Cerebellar nuclear complex (tissue), 1 donor: ENCODE measurements at regions not wholly inside any gene's neighbourhood (a gene's known extent, or its start where the extent isn't known, plus 50 kb on each side); places are given as distances from the start of the nearest gene placed in this dataset.

ENCODE experiments used
- DNase-seq, 2 experiments: peaks; one replicate each; lab custom pipeline; 2025; lab: John Stamatoyannopoulos, UW

GRCh38 chr17:77869665-77870132, 88.8 kb upstream of the TNRC6C start:
- no peak for DNase-seq

- no peak for DNase-seq
Measured at GRCh38 chr17:77872199-77872598, 86.3 kb upstream of the TNRC6C start.

DNA sequence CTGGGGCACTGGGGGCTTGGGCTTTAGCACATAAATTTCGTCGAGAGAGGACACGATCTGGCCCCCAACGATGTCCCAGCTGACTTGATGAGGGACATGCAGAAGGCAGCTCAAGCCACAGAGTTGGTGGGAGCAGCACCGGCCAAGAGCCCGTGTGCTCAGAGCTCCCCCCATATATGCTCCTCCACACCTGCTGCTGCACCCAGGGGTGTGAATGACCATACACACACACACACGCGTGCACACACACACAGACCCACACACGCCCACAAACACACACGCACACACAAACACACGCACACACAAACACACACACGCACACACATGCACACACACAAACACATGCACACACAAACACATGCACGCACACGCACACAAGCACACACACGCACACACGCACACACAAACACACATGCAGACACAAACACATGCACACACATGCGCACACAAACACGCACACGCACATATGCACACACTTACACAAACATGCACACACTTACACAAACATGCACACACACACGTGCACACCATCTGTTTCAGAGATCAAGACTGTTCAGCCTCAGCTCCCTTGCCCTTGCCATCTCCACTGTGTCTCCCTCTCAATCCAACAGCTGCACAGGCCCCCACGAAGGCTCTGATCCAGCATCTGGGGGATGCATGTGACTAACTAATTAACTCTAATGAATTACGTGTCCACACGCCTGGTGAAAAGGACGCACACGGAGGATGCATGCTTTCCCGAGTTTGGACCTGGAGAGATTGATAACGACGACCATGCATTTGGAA, 85.6 kb upstream of the TNRC6C start:
- no peak for DNase-seq

- no peak for DNase-seq
Measured at GRCh38 chr17:77873500-77874302, 84.8 kb upstream of the TNRC6C start.

DNA sequence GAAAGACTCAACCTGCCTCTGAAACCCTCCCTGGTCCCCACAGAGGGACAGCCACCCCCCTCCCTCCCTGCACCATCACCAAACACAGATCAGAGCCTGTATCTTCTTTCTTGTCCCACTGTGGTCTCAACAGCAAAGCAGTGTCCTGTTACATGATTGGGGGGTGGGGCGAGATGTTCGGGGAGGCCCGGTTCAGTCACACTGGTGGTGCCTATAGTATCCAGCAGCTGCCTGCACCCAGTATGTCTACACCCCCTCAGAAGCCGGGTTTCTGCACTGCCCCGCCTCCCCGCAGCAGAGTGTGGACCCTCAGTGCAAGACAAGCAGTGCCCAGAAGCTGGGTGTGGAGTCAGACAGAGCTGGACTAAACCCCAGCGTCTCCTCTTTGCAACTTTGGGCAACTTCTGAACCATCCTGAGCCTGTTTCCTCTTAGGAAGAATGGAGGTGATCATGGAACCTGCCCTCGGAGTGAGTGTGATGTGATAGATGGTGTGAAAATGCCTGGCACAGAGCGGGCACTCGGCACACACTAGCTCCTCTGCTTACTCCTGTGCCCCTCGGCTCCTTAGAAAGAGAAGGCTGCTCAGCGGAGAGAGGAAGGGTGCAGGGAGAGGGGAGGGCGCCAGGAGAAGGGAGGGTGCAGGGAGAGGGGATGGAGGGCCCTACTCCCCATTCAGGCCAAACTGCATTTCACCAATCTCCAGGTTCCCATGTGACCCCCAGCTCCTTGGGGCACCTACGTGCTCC, 84.0 kb upstream of the TNRC6C start:
- DNase-seq, result no peak

GRCh38 chr17:77875051-77875780, 83.3 kb upstream of the TNRC6C start:
- DNase-seq, result no peak

- DNase-seq, result no peak
Measured at GRCh38 chr17:77875881-77876509, 82.5 kb upstream of the TNRC6C start.

DNA sequence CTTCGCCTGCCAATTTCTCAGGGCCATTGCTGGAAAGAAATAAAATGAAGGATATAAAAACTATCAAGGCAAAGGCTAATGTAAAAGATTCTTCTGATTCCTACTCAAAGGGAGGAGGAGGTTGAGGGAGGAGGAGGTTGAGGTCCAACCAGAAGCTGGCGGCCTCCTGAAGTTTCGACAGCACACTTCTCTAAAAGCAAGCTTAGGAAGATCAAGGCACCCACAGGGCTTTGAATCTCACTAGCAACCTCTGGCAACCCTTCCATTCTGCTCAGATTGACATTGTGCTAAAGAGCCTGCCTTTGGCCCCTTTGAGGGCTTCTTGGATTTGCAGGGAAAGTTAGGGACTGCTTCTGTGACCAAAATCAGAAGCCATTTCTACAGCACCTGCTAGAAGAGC, 81.5 kb upstream of the TNRC6C start:
- DNase-seq, result no peak

GRCh38 chr17:77877646-77878355, 80.7 kb upstream of the TNRC6C start:
- DNase-seq, result no peak

DNA sequence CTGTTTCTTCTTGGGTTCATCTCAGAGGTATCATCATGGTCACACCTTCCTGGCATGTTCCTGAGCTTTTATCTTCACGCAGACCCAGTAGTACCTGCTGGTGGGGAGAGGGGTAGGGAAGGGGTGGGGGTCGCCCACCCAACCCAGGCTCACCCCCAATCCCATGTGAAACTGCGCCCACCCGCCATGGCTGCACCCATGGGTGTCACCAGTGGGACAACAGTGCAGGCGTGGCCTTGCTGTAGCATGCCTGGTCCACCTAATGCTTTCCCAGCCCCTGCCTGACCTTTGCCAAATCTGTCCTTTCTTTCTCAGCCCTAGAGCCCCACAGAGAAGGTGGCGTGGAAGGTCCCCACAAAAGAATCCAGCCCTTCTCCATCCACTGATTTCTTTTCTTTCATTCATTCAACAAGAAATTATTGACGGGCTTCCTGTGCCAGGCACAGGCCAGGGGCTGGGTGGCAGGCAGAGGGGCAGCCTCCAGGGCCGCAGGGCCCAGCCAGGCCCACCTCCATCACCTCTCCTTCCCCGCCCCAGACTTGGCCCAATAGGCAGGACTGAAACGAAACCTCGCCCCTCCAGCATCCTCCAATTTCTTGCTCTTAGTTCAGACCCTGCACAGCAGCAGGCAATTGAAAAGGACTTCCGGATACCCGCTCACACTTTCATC, 79.1 kb upstream of the TNRC6C start:
- DNase-seq, result no peak

DNA sequence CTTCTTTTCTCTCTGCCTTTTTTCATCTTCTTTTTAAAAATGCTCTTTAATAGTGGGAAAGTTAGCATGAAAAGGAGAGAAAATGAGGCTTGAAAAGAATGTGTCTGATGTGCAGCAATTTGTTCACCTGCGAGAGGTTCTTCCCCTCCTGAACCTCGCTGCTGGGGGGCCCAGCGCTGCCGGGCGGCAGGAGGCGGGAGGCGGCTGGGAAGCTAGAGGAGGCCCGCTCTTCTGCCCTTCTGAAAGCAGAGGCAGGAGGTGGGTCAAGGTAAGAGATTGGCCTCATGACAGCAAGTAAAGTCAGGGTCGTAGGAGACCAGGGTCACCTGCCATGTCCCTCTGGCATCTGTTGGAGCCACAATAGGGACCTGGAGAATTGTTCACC, 78.6 kb upstream of the TNRC6C start:
- DNase-seq, result no peak

- no peak for DNase-seq
Measured at GRCh38 chr17:77880711-77881450, 77.6 kb upstream of the TNRC6C start.

DNA sequence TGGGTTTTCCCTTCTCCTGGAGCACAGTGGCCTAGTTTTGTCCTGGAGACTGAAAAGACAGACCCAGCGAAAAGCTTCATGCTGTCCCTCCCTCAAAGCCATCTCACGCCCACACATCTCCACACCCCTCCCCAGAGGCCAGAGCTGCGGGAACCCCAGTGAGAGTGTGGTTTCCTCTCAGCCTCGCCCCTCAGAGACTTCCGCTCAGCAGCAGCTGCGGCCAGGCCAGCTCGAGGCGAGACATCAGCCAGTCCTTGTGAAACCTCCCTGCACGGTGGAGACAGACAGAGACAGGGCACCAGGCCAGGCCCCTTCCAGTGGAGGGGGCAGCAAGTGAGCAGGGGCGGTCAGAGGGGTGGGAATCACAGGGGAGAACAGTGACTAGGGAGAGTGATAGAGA, 77.0 kb upstream of the TNRC6C start:
- DNase-seq, result no peak

DNA sequence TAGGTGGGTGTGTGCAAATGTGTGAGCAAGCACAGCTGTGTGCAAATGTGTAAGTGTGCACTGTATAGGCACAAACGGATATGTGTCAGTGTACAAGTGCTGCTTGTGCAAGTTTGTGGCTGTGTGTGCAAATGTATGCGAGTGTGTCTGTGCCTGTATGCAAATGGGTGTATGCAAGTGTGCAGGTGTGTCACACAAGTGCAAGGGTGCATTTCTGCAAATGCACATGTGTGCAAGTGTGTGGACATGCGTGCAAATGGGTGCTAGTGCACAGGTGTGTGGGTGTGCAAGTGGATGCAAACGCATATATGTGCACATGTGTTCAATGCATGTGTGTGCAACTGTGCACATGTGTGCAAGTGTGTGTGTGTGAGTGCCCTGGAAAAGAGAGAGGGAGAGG, 76.5 kb upstream of the TNRC6C start:
- DNase-seq, result no peak

DNA sequence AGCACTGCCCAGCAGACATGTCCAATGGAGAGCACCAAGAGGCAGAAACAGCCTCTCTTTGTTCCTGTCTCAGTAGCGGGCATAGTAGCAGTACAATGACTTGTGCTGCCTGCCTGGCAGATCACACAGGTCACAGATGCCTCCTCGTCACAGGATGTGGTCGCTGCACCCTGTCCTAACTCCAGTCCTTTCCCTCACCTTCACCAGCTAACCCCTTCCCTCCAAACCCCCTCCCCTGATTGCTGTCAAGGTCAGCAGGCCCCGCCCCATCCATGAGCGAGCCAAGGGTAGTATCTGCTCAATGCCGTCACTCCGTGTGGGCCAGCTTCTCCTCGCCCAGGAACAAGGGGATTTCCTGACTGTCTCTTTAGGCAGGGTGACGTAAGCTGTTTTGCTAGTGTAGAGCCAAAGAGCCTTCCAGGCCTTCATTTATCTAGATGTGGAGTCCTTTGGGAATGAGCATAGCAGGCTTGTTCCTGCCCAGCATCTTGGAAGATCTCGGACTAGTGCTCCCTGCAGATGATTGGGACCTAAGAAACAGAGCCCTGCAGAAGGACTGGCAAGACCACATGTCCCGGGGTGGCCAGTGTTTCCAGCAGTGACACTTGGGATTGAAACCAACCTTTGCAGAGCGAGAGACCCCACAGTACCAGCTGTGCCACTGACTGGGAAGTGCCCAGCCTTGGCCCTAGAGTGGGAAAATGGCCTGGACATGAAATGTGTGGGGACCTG, 75.9 kb upstream of the TNRC6C start:
- DNase-seq, result no peak

GRCh38 chr17:77883213-77883650, 75.3 kb upstream of the TNRC6C start:
- DNase-seq, result no peak

GRCh38 chr17:77884019-77884418, 74.5 kb upstream of the TNRC6C start:
- peak; percentile 79 to 92 for DNase-seq

DNA sequence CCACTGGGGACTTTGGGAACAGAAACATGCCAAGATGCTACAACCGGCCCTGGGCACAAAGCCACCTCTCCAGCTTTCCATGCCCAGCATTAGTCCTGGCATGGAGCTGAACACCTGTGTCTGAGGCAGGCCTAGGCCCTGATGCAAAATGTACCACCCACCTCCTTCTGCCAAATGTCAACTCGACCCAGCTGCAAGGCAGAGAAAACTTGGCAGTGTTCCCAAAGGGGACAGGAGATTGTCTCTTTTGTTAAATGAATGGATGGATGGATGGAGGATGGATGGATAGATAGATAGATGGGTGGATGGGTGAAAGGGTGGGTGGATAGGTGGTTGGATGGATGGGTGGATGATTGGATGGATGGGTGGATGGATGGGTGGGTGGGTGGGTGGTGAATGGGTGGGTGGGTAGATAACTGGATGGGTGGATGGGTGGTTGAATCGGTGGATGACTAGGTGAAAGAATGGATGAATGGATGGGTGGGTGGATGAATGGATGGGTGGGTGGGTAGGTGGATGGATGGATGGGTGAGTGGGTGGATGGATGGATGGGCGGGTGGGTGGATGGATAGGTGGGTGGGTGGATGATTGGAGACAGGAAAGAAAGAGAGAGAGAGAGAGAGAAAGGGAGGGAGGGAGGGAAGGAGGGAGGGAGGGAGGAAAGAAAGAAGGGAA, 73.4 kb upstream of the TNRC6C start:
- DNase-seq, result no peak
